Adipocyte (in vitro differentiated cells): ENCODE measurements at regions not wholly inside any gene's neighbourhood (a gene's known extent, or its start where the extent isn't known, plus 50 kb on each side); places are given as distances from the start of the nearest gene placed in this dataset.

Experiments
- DNase-seq: peaks from one replicate; pipeline ENCODE4 v3.0.0-alpha.2; 2015; ENCODE audit warnings: low read depth
- H3K27me3 ChIP-seq: replicated peaks from 2 replicates; pipeline ENCODE4 v1.7.0; 2013; ENCODE audit warnings: mild to moderate bottlenecking, low read length, moderate library complexity; ENCODE audit not compliant: control insufficient read depth, insufficient read depth
- H3K36me3 ChIP-seq: 2 replicates; pipeline ENCODE4 v1.7.0; 2013; ENCODE audit warnings: low read length, mild to moderate bottlenecking, moderate library complexity; ENCODE audit not compliant: control insufficient read depth, insufficient read depth, severe bottlenecking
- H3K4me1 ChIP-seq: 2 replicates; pipeline ENCODE4 v1.7.0; 2013; ENCODE audit warnings: mild to moderate bottlenecking, low read length, moderate library complexity; ENCODE audit not compliant: control insufficient read depth, insufficient read depth
- H3K4me3 ChIP-seq: 2 replicates; pipeline ENCODE4 v1.7.0; 2013; ENCODE audit warnings: mild to moderate bottlenecking, low read length, moderate library complexity
- H3K9ac ChIP-seq: 2 replicates; pipeline ENCODE4 v1.7.0; 2013; ENCODE audit warnings: mild to moderate bottlenecking, low read length, moderate library complexity
- H3K9me3 ChIP-seq: 2 replicates; pipeline ENCODE4 v1.7.0; 2013; ENCODE audit warnings: mild to moderate bottlenecking, low read length, moderate library complexity; ENCODE audit not compliant: control insufficient read depth

DNA sequence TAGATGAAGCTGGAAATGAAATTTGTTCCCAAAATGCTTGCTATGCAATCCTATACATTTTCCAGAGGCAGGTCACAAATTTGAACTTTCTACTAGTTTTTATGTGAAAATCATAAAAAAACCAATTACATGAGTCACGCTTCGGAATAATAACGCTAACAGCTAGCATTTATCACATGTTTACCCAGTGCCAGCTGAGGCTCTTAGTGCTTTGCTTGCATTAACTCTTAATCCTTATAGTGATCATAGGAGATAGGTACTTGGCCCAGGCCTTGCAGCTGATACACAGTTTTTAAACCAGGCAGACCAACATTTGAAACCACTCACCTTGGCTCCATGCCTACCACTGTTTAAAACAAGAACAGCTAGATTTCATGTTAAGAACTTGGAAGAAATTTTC, 131.8 kb upstream of the RAG2 start:
- Histone ChIP-seq H3K9me3 (no peaks in the 10 kb centered on the region), H3K4me3 (no peak overlapping the region), H3K4me1 (no peaks in the 10 kb centered on the region), H3K27me3 (peaks cover 12% of the 10 kb centered on the region), H3K36me3 (no peaks in the 10 kb centered on the region), H3K9ac (no peak overlapping the region)
- DNase-seq, result no peak

DNA sequence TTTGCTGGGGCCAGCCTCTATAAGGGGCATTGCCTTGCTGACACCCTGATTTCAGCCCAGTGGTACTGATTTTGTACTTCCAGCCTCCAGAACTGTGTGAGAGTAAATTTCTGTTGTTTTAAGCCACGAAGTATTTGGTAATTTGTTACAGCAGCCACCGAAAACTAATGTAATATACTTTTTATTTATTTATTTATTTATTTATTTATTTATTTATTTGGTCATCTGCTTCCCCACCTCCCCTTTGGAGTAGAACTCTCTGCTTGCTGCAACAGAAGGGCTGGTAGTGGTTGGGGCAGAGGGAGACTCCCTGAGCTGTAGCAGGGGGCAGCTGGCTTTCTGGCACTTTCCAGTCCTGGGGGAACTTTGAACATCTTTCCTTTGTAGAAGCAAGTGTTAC, 128.4 kb upstream of the RAG2 start:
- Histone ChIP-seq H3K27me3 (peaks cover 22% of the 10 kb centered on the region), H3K4me3 (no peak overlapping the region), H3K36me3 (no peaks in the 10 kb centered on the region), H3K9me3 (no peaks in the 10 kb centered on the region), H3K4me1 (no peaks in the 10 kb centered on the region), H3K9ac (no peak overlapping the region)
- no peak for DNase-seq

DNA sequence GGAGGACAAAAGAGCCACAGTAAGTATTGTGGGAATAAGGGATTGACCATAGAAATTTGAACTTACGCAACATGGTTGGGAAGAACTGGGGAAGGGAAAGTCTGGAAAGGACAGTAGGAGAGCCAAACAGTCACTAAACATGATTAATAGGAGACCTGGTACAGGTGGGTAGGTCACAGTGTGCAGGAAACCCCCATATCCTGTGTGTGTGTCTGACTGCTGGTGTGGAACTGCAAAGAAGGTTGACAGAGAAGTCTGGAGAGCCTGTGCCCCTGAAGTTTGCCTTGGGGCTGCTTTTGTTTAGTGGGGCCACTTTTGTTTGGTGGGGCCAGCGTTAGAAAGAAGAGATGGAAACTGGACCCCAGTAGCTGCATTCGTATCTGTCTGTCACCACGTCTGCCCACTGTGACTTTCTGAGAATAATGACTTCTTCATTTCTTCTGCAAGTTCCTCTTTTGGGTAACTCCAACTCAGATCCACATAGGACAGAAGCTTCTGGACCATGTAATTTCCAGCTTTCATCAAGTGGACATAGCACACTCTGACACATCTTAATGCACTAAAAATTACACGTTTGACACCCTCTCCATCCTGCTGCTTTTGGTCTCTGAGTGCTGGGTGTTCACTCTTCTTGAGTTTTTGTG, 126.8 kb upstream of the RAG2 start:
- no peak for DNase-seq
- H3K27me3 ChIP-seq, result peaks cover 27% of the 10 kb centered on the region

DNA sequence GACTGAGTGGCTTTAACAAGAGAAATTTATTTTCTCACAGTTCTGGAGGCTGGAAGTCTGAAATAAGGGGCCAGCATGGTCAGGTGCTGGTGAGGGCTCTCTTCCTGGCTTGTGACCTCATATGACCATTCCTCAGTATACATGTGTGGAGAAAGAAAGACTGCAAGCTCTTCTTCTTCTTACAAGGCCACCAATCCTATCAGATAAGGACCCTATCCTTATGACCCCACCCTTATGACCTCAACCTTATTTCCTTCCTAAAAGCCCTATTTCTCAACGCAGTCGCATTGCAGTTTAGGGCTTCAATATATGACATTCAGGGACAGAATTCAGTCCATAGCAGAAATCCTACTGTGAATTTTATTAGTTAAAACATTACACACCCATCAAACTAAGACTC, 124.4 kb upstream of the RAG2 start:
- Histone ChIP-seq H3K4me1 (no peaks in the 10 kb centered on the region), H3K4me3 (no peak overlapping the region), H3K9ac (no peak overlapping the region), H3K36me3 (no peaks in the 10 kb centered on the region), H3K9me3 (no peaks in the 10 kb centered on the region), H3K27me3 (peaks cover 20% of the 10 kb centered on the region)
- no peak for DNase-seq

More for the DNA sequence above, 126.8 kb upstream of the RAG2 start:
- no peaks in the 10 kb centered on the region for H3K4me1 ChIP-seq
- no peaks in the 10 kb centered on the region for H3K36me3 ChIP-seq
- H3K9me3 ChIP-seq, result no peaks in the 10 kb centered on the region
- no peak overlapping the region for H3K4me3 ChIP-seq
- H3K9ac ChIP-seq, result no peak overlapping the region

DNA sequence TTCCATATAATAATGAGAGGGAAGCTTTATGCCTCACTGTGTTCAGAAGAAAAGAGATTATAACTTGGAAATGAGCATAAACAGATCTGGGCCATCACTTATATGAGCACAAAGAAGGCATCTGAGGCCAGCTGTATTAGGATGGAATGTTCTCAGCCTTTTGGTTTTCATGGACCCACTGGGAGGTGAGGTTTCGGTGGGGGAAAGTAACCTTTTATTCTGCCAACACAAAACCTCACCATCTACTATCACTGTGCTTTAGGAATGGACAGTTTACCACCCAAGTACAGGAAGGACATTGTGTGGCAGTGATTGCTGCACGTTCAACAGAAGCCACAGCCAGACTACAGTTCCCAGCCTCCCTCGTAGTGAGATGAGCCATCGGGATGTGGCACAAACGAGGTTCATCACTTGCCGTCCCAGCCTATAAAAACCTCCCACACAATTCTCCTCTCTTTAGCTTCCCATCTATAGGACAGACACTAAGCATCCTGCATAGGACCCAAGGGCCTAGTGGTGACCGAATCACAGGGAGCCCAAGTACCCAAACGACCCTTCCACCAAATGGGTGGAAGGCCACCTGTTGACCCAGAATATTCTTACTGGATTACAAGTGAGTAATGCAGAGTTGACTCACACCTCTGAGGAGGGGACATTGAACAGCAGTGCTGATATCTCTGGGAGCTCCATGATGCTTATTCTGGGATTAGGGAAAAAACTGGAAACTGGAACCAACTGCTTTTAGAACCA, 121.5 kb upstream of the RAG2 start:
- Histone ChIP-seq H3K4me3 (no peak overlapping the region), H3K4me1 (no peaks in the 10 kb centered on the region), H3K9me3 (no peaks in the 10 kb centered on the region), H3K27me3 (peaks cover 17% of the 10 kb centered on the region), H3K36me3 (no peaks in the 10 kb centered on the region), H3K9ac (no peak overlapping the region)
- DNase-seq, result no peak

DNA sequence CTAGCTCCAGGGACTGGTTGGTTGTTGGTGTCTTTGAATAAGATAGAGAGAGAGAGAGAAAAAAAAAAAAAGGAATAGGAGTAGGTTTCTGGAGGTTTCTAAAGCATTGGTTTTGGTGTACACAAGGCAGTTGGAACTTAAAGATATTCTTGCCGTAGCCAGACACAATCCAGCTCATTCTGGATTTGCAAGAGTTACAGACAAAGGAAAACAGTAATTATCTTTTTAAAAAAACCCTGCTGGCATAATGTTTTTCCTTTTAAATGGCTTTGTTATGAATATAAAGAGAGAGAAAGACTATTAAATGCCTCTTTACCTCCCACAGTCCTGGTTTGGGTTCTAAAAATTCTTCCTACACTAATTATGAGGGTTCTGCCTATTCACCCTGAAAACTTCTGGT, 120.4 kb upstream of the RAG2 start:
- no peaks in the 10 kb centered on the region for H3K9me3 ChIP-seq
- no peak for DNase-seq
- no peaks in the 10 kb centered on the region for H3K4me1 ChIP-seq
- H3K36me3 ChIP-seq, result no peaks in the 10 kb centered on the region
- no peak overlapping the region for H3K9ac ChIP-seq
- peaks cover 11% of the 10 kb centered on the region for H3K27me3 ChIP-seq
- no peak overlapping the region for H3K4me3 ChIP-seq

DNA sequence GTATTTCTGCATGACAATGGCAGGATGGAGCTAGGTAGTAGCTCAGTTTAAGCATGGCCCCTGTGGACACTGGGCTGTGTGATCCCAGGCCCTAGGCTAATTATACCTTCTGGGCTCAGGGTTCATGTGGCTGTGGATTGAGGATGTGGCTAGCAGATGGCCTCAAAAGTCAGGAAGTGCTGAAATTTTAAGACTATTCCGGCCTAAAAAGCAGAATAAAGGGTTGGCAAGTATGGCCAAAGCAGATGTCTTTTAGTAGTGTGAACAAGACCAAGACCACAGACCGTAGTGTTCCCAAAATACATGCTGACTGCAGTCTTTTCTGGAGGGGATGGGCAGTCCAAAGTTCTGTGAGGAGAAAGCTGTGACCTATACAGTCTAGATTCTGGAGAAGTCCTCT, 115.7 kb upstream of the RAG2 start:
- no peaks in the 10 kb centered on the region for H3K4me1 ChIP-seq
- DNase-seq, result no peak
- H3K4me3 ChIP-seq, result no peak overlapping the region
- H3K27me3 ChIP-seq, result peaks cover 8% of the 10 kb centered on the region
- H3K36me3 ChIP-seq, result no peaks in the 10 kb centered on the region
- H3K9me3 ChIP-seq, result no peaks in the 10 kb centered on the region
- H3K9ac ChIP-seq, result no peak overlapping the region

DNA sequence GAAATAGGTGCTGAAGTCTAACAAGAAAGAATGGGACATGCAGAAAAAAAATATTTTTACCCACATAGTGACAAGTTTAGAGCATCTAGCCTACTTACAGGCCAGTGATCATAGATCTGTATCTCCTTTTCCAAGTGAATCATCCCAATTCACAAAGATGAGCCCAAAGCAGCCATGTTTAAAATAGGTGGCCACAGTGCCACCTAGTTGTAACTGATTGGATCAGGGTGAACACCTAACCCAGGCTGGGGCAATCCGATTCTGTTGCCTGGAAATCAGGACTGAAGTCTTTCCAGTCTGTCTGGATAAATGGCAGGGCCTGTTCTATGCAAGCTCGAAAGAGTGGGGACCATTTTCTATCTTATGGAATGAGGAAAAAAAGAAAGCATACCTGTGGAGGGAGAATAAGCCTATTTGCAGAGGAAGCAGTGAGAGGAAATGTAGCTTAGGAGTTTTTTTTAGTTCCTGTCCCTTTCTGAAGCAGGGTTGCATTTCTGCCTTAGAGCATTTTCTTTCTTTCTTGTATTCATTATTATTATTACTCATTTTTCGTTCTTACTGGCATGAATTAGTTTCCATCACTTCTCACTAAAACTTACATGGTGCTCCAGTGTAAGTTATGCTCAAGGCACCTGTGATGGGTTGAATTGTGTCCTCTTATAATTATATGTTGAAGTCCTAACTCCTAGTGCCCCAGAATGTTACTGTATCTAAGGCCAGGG, 113.2 kb upstream of the RAG2 start:
- Histone ChIP-seq H3K27me3 (peaks cover 8% of the 10 kb centered on the region), H3K4me3 (no peak overlapping the region), H3K4me1 (no peaks in the 10 kb centered on the region), H3K36me3 (no peaks in the 10 kb centered on the region), H3K9me3 (no peaks in the 10 kb centered on the region), H3K9ac (no peak overlapping the region)
- no peak for DNase-seq
